H9 (cell line): ENCODE measurements at regions not wholly inside any gene's neighbourhood (a gene's known extent, or its start where the extent isn't known, plus 50 kb on each side); places are given as distances from the start of the nearest gene placed in this dataset.

Experiments
- DNase-seq: peaks from one replicate; pipeline ENCODE4 v3.0.0-alpha.2; 2017
- H2AFZ ChIP-seq: one replicate; pipeline ENCODE4 v1.6.1; 2013; ENCODE audit warnings: mild to moderate bottlenecking, low read length, control low read depth, moderate library complexity
- H2AK5ac ChIP-seq: 2 replicates; pipeline ENCODE4 v1.6.1; 2013; ENCODE audit warnings: low read length, control low read depth, mixed read lengths; ENCODE audit not compliant: insufficient read length
- H2BK120ac ChIP-seq: one replicate; pipeline ENCODE4 v1.6.1; 2013; ENCODE audit warnings: low read depth, mild to moderate bottlenecking, low read length, control low read depth, inconsistent platforms; ENCODE audit not compliant: poor library complexity, severe bottlenecking
- H2BK12ac ChIP-seq: 2 replicates; pipeline ENCODE4 v1.6.1; 2013; ENCODE audit warnings: low read length, control low read depth, mixed read lengths, low read depth; ENCODE audit not compliant: insufficient read length
- H2BK15ac ChIP-seq: 2 replicates; pipeline ENCODE4 v1.6.1; 2013; ENCODE audit warnings: low read depth, low read length, control low read depth
- H2BK20ac ChIP-seq: one replicate; pipeline ENCODE4 v1.6.1; 2013; ENCODE audit warnings: low read depth, mild to moderate bottlenecking, low read length, control low read depth, inconsistent platforms; ENCODE audit not compliant: poor library complexity, severe bottlenecking
- H2BK5ac ChIP-seq: 2 replicates; pipeline ENCODE4 v1.6.1; 2013; ENCODE audit warnings: low read length, control low read depth, mixed read lengths; ENCODE audit not compliant: insufficient read length
- H3K14ac ChIP-seq: 2 replicates; pipeline ENCODE4 v1.6.1; 2013; ENCODE audit warnings: low read length, control low read depth; ENCODE audit not compliant: insufficient read depth
- H3K18ac ChIP-seq: 2 replicates; pipeline ENCODE4 v1.6.1; 2013; ENCODE audit warnings: low read depth, mild to moderate bottlenecking, mixed read lengths, low read length, control low read depth; ENCODE audit not compliant: insufficient read length
- H3K23ac ChIP-seq: 2 replicates; pipeline ENCODE4 v1.6.1; 2013; ENCODE audit warnings: low read length, control low read depth, mixed read lengths, low read depth; ENCODE audit not compliant: insufficient read length
- H3K23me2 ChIP-seq: 2 replicates; pipeline ENCODE4 v1.6.1; 2013; ENCODE audit warnings: low read depth, mild to moderate bottlenecking, mixed read lengths, low read length, control low read depth; ENCODE audit not compliant: insufficient read length, poor library complexity, severe bottlenecking
- H3K27ac ChIP-seq: 2 replicates; pipeline ENCODE4 v1.5.1; 2013; ENCODE audit warnings: low read length, control low read depth, mixed read lengths, low read depth; ENCODE audit not compliant: insufficient read length
- H3K27me3 ChIP-seq: 2 replicates; pipeline ENCODE4 v1.6.1; 2013; ENCODE audit warnings: low read length, control low read depth, inconsistent platforms; ENCODE audit not compliant: insufficient read depth
- H3K4ac ChIP-seq: 2 replicates; pipeline ENCODE4 v1.6.1; 2013; ENCODE audit warnings: low read depth, mild to moderate bottlenecking, control low read depth, inconsistent platforms, low read length, moderate library complexity
- H3K4me1 ChIP-seq: 2 replicates; pipeline ENCODE4 v1.6.1; 2013; ENCODE audit warnings: low read length, control low read depth, inconsistent platforms; ENCODE audit not compliant: insufficient read depth
- H3K4me2 ChIP-seq: 2 replicates; pipeline ENCODE4 v1.6.1; 2013; ENCODE audit warnings: low read length, control low read depth, mixed read lengths; ENCODE audit not compliant: insufficient read length, insufficient read depth
- H3K56ac ChIP-seq: 2 replicates; pipeline ENCODE4 v1.6.1; 2013; ENCODE audit warnings: low read depth, mild to moderate bottlenecking, mixed read lengths, low read length, control low read depth; ENCODE audit not compliant: insufficient read length
- H3K79me1 ChIP-seq: 2 replicates; pipeline ENCODE4 v1.6.1; 2013; ENCODE audit warnings: low read depth, mild to moderate bottlenecking, moderate library complexity, low read length, control low read depth, inconsistent platforms; ENCODE audit not compliant: insufficient read depth, poor library complexity, severe bottlenecking
- H3K79me2 ChIP-seq: 2 replicates; pipeline ENCODE4 v1.6.1; 2013; ENCODE audit warnings: low read length, control low read depth, inconsistent platforms; ENCODE audit not compliant: insufficient read depth
- H3K9ac ChIP-seq: 2 replicates; pipeline ENCODE4 v1.6.1; 2013; ENCODE audit warnings: low read length, control low read depth, mixed read lengths; ENCODE audit not compliant: insufficient read length; ENCODE audit errors: extremely low read depth
- H3K9me3 ChIP-seq: one replicate; pipeline ENCODE4 v1.6.1; 2013; ENCODE audit warnings: low read depth, low read length, inconsistent platforms; ENCODE audit not compliant: control insufficient read depth
- H3T11ph ChIP-seq: one replicate; pipeline ENCODE4 v1.6.1; 2013; ENCODE audit warnings: mild to moderate bottlenecking, low read length, control low read depth, inconsistent platforms
- H4K20me1 ChIP-seq: one replicate; pipeline ENCODE4 v1.6.1; 2013; ENCODE audit not compliant: control insufficient read depth, insufficient read length, insufficient read depth
- H4K5ac ChIP-seq: 2 replicates; pipeline ENCODE4 v1.6.1; 2013; ENCODE audit warnings: low read depth, mild to moderate bottlenecking, mixed read lengths, low read length, control low read depth; ENCODE audit not compliant: insufficient read length
- H4K8ac ChIP-seq: replicated peaks from 2 replicates; pipeline ENCODE4 v1.6.1; 2013; ENCODE audit warnings: low read length, control low read depth, mixed read lengths, low read depth; ENCODE audit not compliant: insufficient read length
- H4K91ac ChIP-seq: 2 replicates; pipeline ENCODE4 v1.6.1; 2013; ENCODE audit warnings: low read depth, mild to moderate bottlenecking, moderate library complexity, mixed read lengths, low read length, control low read depth; ENCODE audit not compliant: insufficient read length
- H3K27ac Mint-ChIP-seq, 3 experiments: 2 replicates in 2 of 3; 3 replicates in 1 of 3; pipeline ENCODE4 v1.8.0; 2020 to 2021; ENCODE audit warnings: mixed read lengths in 3 of 3, mild to moderate bottlenecking in 1 of 3, moderate library complexity in 1 of 3
- H3K27me3 Mint-ChIP-seq: 2 replicates; pipeline ENCODE4 v1.8.0; 2021; ENCODE audit warnings: low read depth, mild to moderate bottlenecking, moderate library complexity, mixed read lengths
- H3K36me3 Mint-ChIP-seq, 3 experiments: 2 replicates in 2 of 3; 3 replicates in 1 of 3; pipeline ENCODE4 v1.8.0; 2020 to 2021; ENCODE audit warnings: low read depth in 3 of 3, mixed read lengths in 3 of 3; ENCODE audit not compliant: insufficient read depth in 1 of 3
- H3K4me1 Mint-ChIP-seq, 2 experiments: 2 replicates each; pipeline ENCODE4 v1.8.0; 2020; ENCODE audit warnings: mixed read lengths in 2 of 2
- H3K4me3 Mint-ChIP-seq, 2 experiments: 2 replicates in 1 of 2; 3 replicates in 1 of 2; pipeline ENCODE4 v1.8.0; 2020 to 2021; ENCODE audit warnings: mild to moderate bottlenecking in 2 of 2, mixed read lengths in 2 of 2, moderate library complexity in 1 of 2
- H3K9me3 Mint-ChIP-seq, 2 experiments: 2 replicates in 1 of 2; 3 replicates in 1 of 2; pipeline ENCODE4 v1.8.0; 2020; ENCODE audit warnings: mild to moderate bottlenecking in 2 of 2, mixed read lengths in 2 of 2, moderate library complexity in 1 of 2
- CTCF ChIP-seq: fragments of 200-600 bp; sonication (generic); conservative IDR thresholded peaks from 3 replicates; pipeline ENCODE4 v1.8.0; 2021; ENCODE audit warnings: antibody characterized with exemption, mild to moderate bottlenecking
- WGBS: extraction: QIAGEN DNeasy Blood & Tissue Kit; methylation state at CpG from one replicate; pipeline ENCODE4 v1.1.7; 2013; ENCODE audit warnings: missing lambda C conversion rate, low lambda C conversion rate, mixed read lengths; ENCODE audit not compliant: insufficient read length; ENCODE audit errors: extremely low coverage; 5-methylcytosine and 5-hydroxymethylcytosine counted together

- no peak overlapping the region for H3K4me3 Mint-ChIP-seq
- H3K4ac ChIP-seq: no peak overlapping the region
- H3K4me2 ChIP-seq: no peak overlapping the region
- no peak overlapping the region for H3K27ac Mint-ChIP-seq
- no peaks in the 10 kb centered on the region for H3K79me2 ChIP-seq
- no peaks in the 10 kb centered on the region for H3K27me3 ChIP-seq
- no peak overlapping the region for H3K23ac ChIP-seq
- no peaks in the 10 kb centered on the region for H4K20me1 ChIP-seq
- no peak overlapping the region for H3K56ac ChIP-seq
- TF ChIP-seq CTCF: no peak
- no peaks in the 10 kb centered on the region for H3K23me2 ChIP-seq
- no peak overlapping the region for H2BK15ac ChIP-seq
- H2AK5ac ChIP-seq: no peak overlapping the region
- H3K4me1 Mint-ChIP-seq: peaks cover 0 to 3% of the 10 kb centered on the region in 2 experiments; a peak in 1 of 4 replicates
- no CpG with 5 or more reads among the region's 2 CpGs for WGBS
- no peak overlapping the region for H3K18ac ChIP-seq
- H3K27ac ChIP-seq: no peak overlapping the region
- no peak for DNase-seq
- H3T11ph ChIP-seq: no peak overlapping the region
- no peak overlapping the region for H4K91ac ChIP-seq
- no peaks in the 10 kb centered on the region for H3K79me1 ChIP-seq
- H4K5ac ChIP-seq: no peak overlapping the region
- no peaks in the 10 kb centered on the region; the same call in 1 of the 2 replicates for H3K27me3 Mint-ChIP-seq
- H4K8ac ChIP-seq: no peak overlapping the region
- H2BK5ac ChIP-seq: no peak overlapping the region
- no peaks in the 10 kb centered on the region for H3K4me1 ChIP-seq
- H2BK120ac ChIP-seq: no peak overlapping the region
- H2BK20ac ChIP-seq: no peak overlapping the region
- no peaks in the 10 kb centered on the region for H3K9me3 Mint-ChIP-seq
- H3K14ac ChIP-seq: no peak overlapping the region
- H3K36me3 Mint-ChIP-seq: no peaks in the 10 kb centered on the region
- no peak overlapping the region for H2BK12ac ChIP-seq
- H3K9me3 ChIP-seq: no peaks in the 10 kb centered on the region
- no peak overlapping the region for H3K9ac ChIP-seq
- H2AFZ ChIP-seq: no peak overlapping the region
Observed at GRCh38 chr4:54607067-54607466, 50.7 kb upstream of the KIT start.
